ENCODE measurements at regions not wholly inside any gene's neighbourhood (a gene's known extent, or its start where the extent isn't known, plus 50 kb on each side); places are given as distances from the start of the nearest gene placed in this dataset.

DNA sequence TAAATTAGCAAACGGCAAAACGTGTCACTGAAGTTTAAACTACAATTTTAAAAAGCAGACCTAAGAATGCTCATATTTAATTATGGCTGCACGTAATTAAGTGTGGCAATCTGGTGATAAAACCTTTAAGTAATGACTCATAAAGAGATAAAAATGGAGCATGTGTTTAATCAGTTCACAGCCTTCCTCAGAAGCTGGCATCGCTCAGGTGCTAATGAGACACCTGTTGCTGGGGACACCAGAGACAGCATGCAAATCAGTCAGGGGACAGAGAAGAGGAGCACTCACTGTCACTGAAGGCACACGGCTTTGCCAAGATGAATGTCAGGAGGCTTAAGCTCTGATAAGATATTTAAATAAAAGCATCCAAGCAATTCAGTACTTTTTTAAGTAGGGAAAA is 840.3 kb downstream of the GALC start:
- no peak for DNase-seq

GRCh38 chr14:87149583-87150354 is 843.2 kb downstream of the GALC start:
- no peak for DNase-seq

DNA sequence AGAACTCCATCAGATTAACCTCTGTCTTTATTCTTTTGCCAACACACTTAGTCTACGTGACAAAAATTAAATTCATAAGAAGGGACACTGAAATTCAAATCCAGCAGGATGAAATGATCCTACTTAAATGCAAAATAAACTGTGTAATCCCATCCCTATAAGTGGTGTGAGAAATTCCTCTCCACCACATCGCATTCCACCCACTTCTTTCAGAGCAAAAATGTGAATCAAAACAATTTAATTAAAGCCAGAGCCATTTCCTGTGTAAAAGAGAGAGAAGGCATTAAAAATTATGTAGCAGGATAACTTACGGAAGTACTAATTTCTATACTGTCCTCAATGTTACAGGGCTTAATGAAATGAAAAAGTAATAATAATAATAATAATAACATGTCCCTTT is 844.3 kb downstream of the GALC start:
- DNase-seq, result no peak

DNA sequence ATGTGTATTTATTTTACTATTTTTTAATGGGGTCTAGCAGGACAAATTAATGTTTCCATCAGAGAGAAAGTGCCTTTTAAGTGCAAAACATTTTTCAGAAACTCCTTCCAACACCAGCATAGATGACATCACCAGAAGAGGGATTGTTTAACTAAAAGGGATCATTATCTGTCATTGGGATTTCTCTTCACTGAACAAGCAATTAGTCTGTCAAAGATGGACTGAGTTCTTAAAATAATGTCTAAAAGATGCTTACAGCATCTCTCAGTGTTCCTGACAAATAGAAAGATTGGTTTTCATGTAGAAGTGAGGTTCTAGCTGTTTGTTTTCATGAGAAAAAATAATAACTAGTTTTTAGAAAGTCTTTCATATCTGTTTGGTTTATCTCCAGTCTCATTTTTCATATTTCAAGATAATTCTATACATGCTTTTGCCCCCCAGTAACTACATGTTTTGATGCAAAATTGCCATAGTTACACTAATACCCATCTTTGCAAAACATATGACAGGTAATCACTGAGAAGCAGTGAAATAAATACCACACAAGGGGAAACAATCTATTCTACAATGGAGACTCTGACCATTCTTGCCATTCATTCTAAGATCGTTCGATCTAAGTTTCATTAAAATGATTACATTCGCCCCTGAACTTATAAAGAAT is 850.3 kb downstream of the GALC start:
- no peak for DNase-seq

- no peak for DNase-seq
Observed at GRCh38 chr14:87141801-87142200, 851.2 kb downstream of the GALC start.

DNA sequence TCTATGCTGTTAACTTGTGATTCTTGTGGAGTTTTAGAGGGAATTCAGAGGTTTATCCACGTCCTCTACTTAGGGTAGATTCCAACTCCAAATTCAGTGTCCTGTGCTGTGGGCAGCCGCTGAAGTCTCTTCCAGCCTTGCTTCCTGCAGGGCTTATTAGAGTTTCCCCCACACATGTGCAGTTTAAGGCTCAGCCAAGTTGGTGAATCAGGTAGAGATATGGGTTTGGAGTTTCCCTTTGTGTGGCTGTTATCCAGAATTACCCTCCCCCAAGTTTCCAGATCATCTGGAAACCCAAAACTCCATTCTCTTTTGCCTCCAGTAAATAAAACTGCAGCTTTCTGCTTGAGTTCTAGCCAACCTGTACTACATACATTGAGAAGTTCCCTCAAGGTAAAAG is 853.7 kb downstream of the GALC start:
- no peak for DNase-seq

GRCh38 chr14:87133073-87133801 is 859.7 kb downstream of the GALC start:
- DNase-seq, result no peak

GRCh38 chr14:87131879-87132278 is 861.1 kb downstream of the GALC start:
- no peak for DNase-seq

DNA sequence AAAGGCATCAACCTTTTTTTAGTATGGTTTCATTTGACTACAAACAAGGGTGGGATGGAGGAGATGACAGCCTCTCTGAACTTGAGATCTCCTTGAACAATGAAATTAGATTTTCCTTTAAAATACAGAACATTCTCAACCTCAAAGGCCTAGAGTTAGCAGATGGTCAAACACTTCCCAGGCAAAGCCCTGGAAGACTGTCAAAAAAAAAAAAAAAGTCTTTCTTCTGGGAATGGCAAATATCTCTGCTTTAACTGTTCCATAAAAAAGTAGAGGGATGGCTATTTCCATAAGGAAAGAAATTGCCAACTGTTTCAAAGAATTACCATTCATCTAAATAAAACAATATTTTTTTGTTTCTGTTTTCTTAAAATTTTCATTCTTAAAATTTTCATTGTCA is 870.8 kb downstream of the GALC start:
- DNase-seq, result no peak

GRCh38 chr14:87121716-87122115 is 871.3 kb downstream of the GALC start:
- no peak for DNase-seq

- no peak for DNase-seq
Observed at GRCh38 chr14:87115234-87115633, 877.7 kb downstream of the GALC start.

DNA sequence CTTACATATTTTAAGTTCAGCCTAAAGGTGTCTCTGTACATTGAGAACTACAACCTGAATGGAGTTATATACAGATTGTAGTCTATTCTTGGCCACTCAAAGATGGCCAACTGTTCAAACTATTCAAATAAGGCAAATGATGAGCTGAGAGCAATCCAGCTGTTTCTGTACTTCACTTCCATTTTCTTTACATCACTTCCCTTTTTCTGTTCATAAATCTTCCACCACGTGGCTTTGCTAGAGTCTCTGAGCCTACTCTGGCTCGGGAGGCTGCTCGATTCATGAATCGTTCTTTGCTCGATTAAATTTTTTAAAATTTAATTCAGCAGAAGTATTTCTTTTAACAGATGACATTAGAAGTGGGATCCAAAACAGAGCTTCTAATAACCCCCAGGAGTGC is 879.7 kb downstream of the GALC start:
- no peak for DNase-seq

DNA sequence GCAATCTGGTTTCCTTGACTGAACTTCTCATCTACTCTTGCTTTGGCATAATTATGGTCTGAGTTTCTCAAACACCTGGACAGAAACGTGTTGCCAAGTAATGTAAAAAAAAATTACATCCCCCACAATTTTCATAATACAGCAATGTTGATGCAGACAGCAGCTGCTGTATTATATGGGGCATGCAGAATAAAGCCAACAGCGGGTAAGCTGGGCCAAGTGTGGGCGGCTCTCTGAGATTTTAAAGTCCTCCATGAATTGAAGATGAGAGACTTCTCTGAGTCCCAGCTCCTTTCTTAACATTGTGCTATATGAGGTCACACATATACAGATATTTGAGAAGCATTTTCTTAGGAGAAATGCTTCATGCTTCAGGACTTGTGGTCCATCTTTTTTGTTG is 881.2 kb downstream of the GALC start:
- DNase-seq, result no peak

GRCh38 chr14:87111126-87111525 is 881.9 kb downstream of the GALC start:
- no peak for DNase-seq

DNA sequence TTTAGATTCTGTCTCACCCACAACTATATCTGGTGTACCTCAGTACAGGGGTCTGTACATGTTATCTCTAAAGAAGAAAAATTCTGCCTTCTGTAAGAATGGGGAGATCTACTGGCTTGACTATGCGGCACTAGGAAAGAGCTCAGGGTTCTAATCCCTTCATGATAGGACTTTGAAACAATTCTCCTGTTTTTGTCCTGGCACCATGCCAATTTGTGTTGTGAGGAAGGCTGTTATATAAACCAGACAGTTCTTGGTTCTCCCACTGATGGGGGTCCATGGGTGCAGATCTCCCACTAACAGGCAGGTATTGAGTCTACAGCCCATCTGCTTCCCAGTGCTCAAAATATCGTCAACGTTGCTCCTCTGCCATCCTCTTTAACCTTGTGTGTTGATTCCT is 883.7 kb downstream of the GALC start:
- DNase-seq, result no peak

DNA sequence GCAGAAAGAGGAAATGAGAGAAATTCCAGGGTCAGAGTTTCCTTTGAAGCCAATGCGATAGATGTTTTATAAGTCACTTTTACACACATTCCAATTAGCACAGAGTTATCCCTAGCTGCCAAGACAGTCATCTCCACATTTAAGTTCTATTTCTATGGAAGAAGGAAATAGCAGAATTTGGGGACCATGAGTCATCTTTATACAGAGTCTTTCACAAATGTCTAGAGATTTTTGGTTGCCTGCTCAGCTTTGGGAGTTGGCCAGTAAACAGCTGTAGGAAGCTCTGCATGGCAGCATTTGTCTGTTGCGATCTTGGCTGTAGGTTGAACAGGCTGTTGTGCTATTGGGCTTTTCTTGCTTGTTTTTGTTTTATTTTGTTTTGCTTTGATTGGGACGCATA is 884.3 kb downstream of the GALC start:
- DNase-seq, result no peak

GRCh38 chr14:87102811-87103378 is 890.1 kb downstream of the GALC start:
- DNase-seq, result no peak

GRCh38 chr14:87097015-87097414 is 896.0 kb downstream of the GALC start:
- DNase-seq, result no peak

DNA sequence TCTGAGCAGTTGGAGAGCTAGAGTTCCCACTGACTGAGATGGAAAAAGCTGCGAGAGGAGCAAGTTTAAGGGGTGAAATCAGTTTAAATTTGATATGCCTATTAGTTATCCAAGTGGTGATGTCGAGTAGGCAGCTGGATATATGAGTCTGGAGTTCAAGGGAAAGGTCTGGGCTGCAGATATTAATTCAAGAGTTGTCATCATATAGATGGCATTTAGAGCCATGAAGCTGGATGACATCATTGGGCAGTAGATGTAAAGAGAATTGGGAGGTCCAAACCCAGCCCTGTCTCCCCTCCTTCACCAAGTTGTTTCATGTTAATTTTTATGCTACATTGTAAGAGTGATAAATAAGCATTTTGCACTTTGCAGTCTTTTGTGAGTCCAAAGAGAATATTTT is 898.1 kb downstream of the GALC start:
- no peak for DNase-seq

GRCh38 chr14:87088588-87088987 is 904.4 kb downstream of the GALC start:
- no peak for DNase-seq

GRCh38 chr14:87087881-87088280 is 905.1 kb downstream of the GALC start:
- DNase-seq, result no peak

DNA sequence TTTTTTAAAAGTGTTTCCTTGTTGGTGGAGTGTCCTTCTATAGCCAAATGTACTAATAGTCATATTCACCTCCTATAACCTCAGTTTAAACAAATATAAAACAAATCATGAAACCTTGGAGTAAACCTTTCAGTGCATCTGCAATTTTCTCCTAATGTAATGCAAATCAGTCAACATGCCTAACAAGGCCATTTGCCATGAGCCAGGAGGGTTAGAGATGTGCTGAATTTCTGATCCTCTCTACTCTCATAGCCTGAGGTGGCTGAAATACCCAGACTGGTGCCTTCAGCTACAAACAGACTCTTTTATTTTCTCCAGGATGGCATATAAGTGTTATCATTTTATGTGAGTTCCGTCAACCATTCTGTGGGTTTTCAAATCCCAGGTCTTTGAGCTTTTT is 908.1 kb downstream of the GALC start:
- no peak for DNase-seq

DNA sequence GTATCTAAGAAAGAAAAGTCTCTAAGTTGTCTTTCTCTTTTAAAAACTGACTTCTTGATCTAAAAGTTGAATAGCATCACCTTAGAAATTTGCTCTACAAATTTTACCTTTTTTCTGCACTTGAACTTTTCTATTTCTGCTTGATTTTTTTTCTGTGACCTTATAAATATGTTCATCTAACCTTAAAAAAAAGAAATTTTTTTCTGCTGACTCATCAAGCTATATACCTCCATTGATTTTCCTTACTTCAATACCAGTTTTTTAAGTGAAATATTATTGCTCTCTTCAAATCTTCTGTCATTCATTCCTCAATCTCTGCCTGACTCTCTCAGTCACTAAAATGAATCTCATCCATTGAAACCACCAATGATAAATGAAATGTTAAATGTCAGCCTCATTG is 910.1 kb downstream of the GALC start:
- no peak for DNase-seq

DNA sequence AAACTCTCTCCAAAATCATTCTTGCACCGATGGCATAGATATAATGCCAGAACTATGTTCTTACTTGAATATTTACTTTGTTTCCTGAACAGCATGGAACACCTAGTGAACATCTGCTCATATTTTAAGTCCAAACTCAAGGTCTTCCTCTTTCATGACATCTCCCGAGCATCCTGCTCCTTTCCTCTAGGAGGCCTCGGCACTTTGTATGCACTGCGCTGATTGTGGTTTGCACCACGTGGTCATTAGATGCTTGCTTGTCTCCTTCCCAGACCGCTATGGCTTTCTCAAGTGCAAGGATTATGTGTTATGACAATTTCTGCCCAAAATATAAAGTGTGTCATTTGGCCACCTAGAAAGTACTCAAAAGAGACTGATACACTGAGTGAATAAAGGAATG is 912.0 kb downstream of the GALC start:
- DNase-seq, result no peak

Data from CD4-positive, alpha-beta T cell treated with Interleukin-15 for 1 hour (primary cell).